ENCODE measurements at regions not wholly inside any gene's neighbourhood (a gene's known extent, or its start where the extent isn't known, plus 50 kb on each side); places are given as distances from the start of the nearest gene placed in this dataset.

DNA sequence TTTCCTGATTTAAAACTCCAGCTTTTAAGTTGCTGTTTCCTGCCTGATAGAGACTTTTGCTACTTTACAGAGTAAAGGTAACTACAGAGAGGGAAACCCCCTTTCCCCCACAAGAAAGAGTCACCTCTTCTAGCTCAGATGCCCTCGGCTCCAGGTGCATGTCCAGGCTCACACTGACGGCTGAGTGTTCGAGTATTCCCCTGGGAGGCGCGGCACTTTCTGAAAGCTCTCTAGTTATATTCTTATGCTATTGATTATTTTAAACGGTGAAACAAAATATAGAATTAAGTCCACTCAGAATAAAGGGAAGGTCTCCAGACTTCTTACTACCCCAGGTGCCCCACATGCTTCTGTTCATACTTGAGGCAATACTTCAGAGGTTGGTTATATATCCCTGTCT lies 160.3 kb upstream of the FMN2 start:
- Histone ChIP-seq H3K36me3 (ENCODE audit: control insufficient read depth, insufficient read depth, low read length) (no peaks in the 10 kb centered on the region), H3K27me3 (replicated peaks; ENCODE audit: control insufficient read depth, insufficient read depth, low read length) (no peaks in the 10 kb centered on the region), H3K4me3 (replicated peaks; ENCODE audit: low read depth, low read length) (no peak overlapping the region)
- DNase-seq (ENCODE audit: extremely low read depth, insufficient read length): no peak
- no peak for TF ChIP-seq CTCF (IDR thresholded peaks at IDR 0.05; ENCODE audit: insufficient read depth, low read length, poor library complexity, severe bottlenecking)

DNA sequence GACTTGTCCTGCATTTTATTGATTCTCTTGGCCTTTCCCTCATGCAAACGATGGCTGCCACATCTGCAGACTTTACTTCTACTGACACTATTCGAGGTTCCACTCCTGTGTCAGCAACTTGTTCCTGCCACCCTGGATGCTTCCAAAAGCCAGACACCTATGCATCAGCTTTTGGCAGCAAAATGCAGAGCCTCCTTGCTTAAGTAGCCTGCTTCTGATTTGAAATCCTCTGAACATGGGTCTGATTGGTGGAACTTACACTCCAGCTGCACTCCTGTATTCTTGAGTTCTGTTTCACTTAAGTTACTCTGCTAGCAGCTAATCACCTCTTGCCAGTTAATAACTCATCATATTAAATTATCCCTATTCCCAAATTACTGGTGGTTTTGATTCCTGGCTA lies 152.1 kb upstream of the FMN2 start:
- no peak overlapping the region for H3K4me3 ChIP-seq (replicated peaks; ENCODE audit: low read depth, low read length)
- no peak for DNase-seq (ENCODE audit: extremely low read depth, insufficient read length)
- no peaks in the 10 kb centered on the region for H3K36me3 ChIP-seq (ENCODE audit: control insufficient read depth, insufficient read depth, low read length)
- no peaks in the 10 kb centered on the region for H3K27me3 ChIP-seq (replicated peaks; ENCODE audit: control insufficient read depth, insufficient read depth, low read length)
- no peak for TF ChIP-seq CTCF (IDR thresholded peaks at IDR 0.05; ENCODE audit: insufficient read depth, low read length, poor library complexity, severe bottlenecking)

GRCh38 chr1:239943761-239944160 lies 147.9 kb upstream of the FMN2 start:
- Histone ChIP-seq H3K4me3 (replicated peaks; ENCODE audit: low read depth, low read length) (no peak overlapping the region), H3K36me3 (ENCODE audit: control insufficient read depth, insufficient read depth, low read length) (no peaks in the 10 kb centered on the region), H3K27me3 (replicated peaks; ENCODE audit: control insufficient read depth, insufficient read depth, low read length) (no peaks in the 10 kb centered on the region)
- TF ChIP-seq CTCF (IDR thresholded peaks at IDR 0.05; ENCODE audit: insufficient read depth, low read length, poor library complexity, severe bottlenecking): no peak
- DNase-seq (ENCODE audit: extremely low read depth, insufficient read length): no peak

DNA sequence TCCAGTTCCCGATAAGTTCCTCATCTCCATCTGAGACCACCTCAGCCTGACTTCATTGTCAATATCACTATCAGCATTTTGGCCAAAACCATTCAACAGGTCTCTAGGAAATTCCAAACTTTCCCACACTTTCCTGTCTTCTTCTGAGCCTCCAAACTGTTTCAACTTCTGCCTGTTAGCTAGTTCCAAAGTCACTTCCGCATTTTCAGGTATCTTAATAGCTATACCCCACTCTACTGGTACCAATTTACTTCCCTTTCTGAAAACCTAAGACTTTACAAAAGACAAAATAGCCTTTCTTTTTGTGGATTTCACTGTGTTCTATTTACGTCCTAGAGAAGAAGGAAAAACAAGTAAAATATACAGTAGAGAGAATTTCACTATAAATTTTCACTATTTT lies 147.0 kb upstream of the FMN2 start:
- no peak for DNase-seq (ENCODE audit: extremely low read depth, insufficient read length)
- Histone ChIP-seq H3K36me3 (ENCODE audit: control insufficient read depth, insufficient read depth, low read length) (no peaks in the 10 kb centered on the region), H3K27me3 (replicated peaks; ENCODE audit: control insufficient read depth, insufficient read depth, low read length) (no peaks in the 10 kb centered on the region), H3K4me3 (replicated peaks; ENCODE audit: low read depth, low read length) (no peak overlapping the region)
- TF ChIP-seq CTCF (IDR thresholded peaks at IDR 0.05; ENCODE audit: insufficient read depth, low read length, poor library complexity, severe bottlenecking): no peak

DNA sequence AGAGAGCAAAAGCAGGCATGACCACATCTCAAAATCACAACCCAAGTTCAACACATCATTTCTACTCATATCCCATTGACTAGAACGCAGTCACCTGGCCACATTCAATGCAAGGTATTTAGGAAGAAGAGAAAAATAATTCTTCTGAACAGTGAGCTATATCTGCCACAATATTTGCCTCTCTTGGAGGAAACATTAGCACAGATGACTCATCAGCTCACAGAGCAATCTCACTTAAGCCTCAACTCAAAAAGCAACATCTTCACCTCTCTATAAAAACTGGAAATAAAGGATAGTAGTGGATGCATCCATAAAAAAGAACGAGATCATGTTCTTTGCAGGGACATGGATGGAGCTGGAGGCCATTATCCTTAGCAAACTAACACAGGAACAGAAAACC lies 143.9 kb upstream of the FMN2 start:
- no peak for DNase-seq (ENCODE audit: extremely low read depth, insufficient read length)
- Histone ChIP-seq H3K36me3 (ENCODE audit: control insufficient read depth, insufficient read depth, low read length) (no peaks in the 10 kb centered on the region), H3K4me3 (replicated peaks; ENCODE audit: low read depth, low read length) (no peak overlapping the region), H3K27me3 (replicated peaks; ENCODE audit: control insufficient read depth, insufficient read depth, low read length) (no peaks in the 10 kb centered on the region)
- TF ChIP-seq CTCF (IDR thresholded peaks at IDR 0.05; ENCODE audit: insufficient read depth, low read length, poor library complexity, severe bottlenecking): no peak

DNA sequence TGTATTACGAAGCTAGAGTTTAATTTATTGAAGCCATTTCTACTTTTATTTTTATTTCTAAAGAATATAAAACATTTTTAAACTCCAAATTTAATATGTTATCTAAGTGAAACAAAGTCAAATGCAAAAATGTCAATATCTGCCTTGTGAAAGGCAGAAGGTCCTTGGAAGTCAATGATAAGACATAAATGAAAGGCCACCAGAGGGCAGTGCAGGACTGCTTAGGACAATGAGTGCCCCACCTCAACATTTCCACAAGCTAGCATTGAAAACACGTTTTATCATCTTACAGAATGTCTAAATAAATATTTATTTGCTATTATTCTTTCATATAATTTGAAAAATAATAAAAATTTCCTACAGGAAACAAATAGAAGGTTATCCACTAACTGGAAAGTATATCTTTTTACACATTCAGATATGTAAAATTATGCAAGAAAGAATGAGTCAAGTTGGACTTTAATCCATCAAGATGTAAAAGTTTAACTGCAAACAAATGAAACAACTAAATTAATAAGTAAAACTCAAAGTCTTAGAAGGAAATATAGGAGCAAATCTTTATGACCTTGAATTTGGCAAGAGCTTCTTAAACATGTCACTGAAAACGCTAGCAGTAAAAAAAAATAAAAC lies 140.1 kb upstream of the FMN2 start:
- DNase-seq (ENCODE audit: extremely low read depth, insufficient read length): no peak
- Histone ChIP-seq H3K4me3 (replicated peaks; ENCODE audit: low read depth, low read length) (no peak overlapping the region), H3K36me3 (ENCODE audit: control insufficient read depth, insufficient read depth, low read length) (no peaks in the 10 kb centered on the region), H3K27me3 (replicated peaks; ENCODE audit: control insufficient read depth, insufficient read depth, low read length) (no peaks in the 10 kb centered on the region)
- TF ChIP-seq CTCF (IDR thresholded peaks at IDR 0.05; ENCODE audit: insufficient read depth, low read length, poor library complexity, severe bottlenecking): peak; percentile 75
